Neural cell (in vitro differentiated cells): ENCODE measurements at regions not wholly inside any gene's neighbourhood (a gene's known extent, or its start where the extent isn't known, plus 50 kb on each side); places are given as distances from the start of the nearest gene placed in this dataset.

Experiments
- H2AFZ ChIP-seq: fragments of 200-600, 300-800 bp; sonication (generic), shearing (Covaris generic); 2 replicates; pipeline ENCODE4 v1.6.0; 2014; ENCODE audit warnings: low read depth, mild to moderate bottlenecking, antibody characterized with exemption, low read length, moderate library complexity
- H3F3A ChIP-seq: fragments of 200-600 bp; shearing (Covaris generic); 2 replicates; pipeline ENCODE4 v1.6.1; 2016; ENCODE audit warnings: mild to moderate bottlenecking, moderate library complexity, mixed read lengths, antibody characterized with exemption, low read length; ENCODE audit not compliant: insufficient read depth, poor library complexity, severe bottlenecking
- H3K27ac ChIP-seq: fragments of 200-600, 300-800 bp; sonication (generic), shearing (Covaris generic); 2 replicates; pipeline ENCODE4 v1.5.1; 2014; ENCODE audit warnings: mild to moderate bottlenecking, low read length, moderate library complexity
- H3K27me3 ChIP-seq: fragments of 300-800, 200-600 bp; sonication (generic), shearing (Covaris generic); 2 replicates; pipeline ENCODE4 v1.6.0; 2014; ENCODE audit warnings: mild to moderate bottlenecking, low read depth, low read length, moderate library complexity; ENCODE audit not compliant: insufficient read depth
- H3K36me3 ChIP-seq: fragments of 300-800, 200-600 bp; sonication (generic), shearing (Covaris generic); 2 replicates; pipeline ENCODE4 v1.5.1; 2014; ENCODE audit warnings: mild to moderate bottlenecking, antibody characterized with exemption, low read length, moderate library complexity; ENCODE audit not compliant: insufficient read depth
- H3K4me2 ChIP-seq: fragments of 300-800, 200-600 bp; sonication (generic), shearing (Covaris generic); 2 replicates; pipeline ENCODE4 v1.6.0; 2014; ENCODE audit warnings: mild to moderate bottlenecking, low read length
- H3K4me3 ChIP-seq: fragments of 300-800, 200-600 bp; sonication (generic), shearing (Covaris generic); 2 replicates; pipeline ENCODE4 v1.5.1; 2014; ENCODE audit warnings: mild to moderate bottlenecking, low read length, moderate library complexity
- H3K79me2 ChIP-seq: fragments of 200-600 bp; shearing (Covaris generic); replicated peaks from 2 replicates; pipeline ENCODE4 v1.6.0; 2014; ENCODE audit warnings: mild to moderate bottlenecking, low read length, moderate library complexity; ENCODE audit not compliant: insufficient read depth
- H3K9ac ChIP-seq: fragments of 300-800, 200-600 bp; sonication (generic), shearing (Covaris generic); 2 replicates; pipeline ENCODE4 v1.6.1; 2016; ENCODE audit warnings: mild to moderate bottlenecking, low read length, mixed read lengths
- H3K9me2 ChIP-seq: fragments of 200-600 bp; shearing (Covaris generic); 2 replicates; pipeline ENCODE4 v1.6.1; 2016; ENCODE audit warnings: mild to moderate bottlenecking, low read length, mixed read lengths; ENCODE audit not compliant: insufficient read depth
- H3K9me3 ChIP-seq: fragments of 200-600, 300-800 bp; sonication (generic), shearing (Covaris generic); 2 replicates; pipeline ENCODE4 v1.6.1; 2016; ENCODE audit warnings: mild to moderate bottlenecking, mixed run types, low read length, moderate library complexity, mixed read lengths
- H4K20me1 ChIP-seq: fragments of 200-600 bp; shearing (Covaris generic); 2 replicates; pipeline ENCODE4 v1.6.1; 2016; ENCODE audit warnings: mild to moderate bottlenecking, mixed run types; ENCODE audit not compliant: insufficient read depth
- CTCF ChIP-seq: fragments of 450-650 bp; IDR thresholded peaks from 2 replicates; pipeline ENCODE4 v1.5.1; 2014; ENCODE audit warnings: antibody characterized with exemption, mild to moderate bottlenecking, moderate library complexity; ENCODE audit not compliant: poor library complexity, severe bottlenecking
- EP300 ChIP-seq: fragments of 450-650 bp; conservative IDR thresholded peaks from 2 replicates; pipeline ENCODE4 v1.6.1; 2014; ENCODE audit warnings: antibody characterized with exemption, mild to moderate bottlenecking, moderate library complexity; ENCODE audit not compliant: poor library complexity, severe bottlenecking
- EZH2 ChIP-seq: fragments of 200-600, 300-800 bp; shearing (Covaris generic), sonication (generic); IDR thresholded peaks from 2 replicates; pipeline ENCODE4 v1.6.1; 2014; ENCODE audit warnings: antibody characterized with exemption, low read length, borderline replicate concordance, mild to moderate bottlenecking; ENCODE audit not compliant: insufficient read depth, poor library complexity, severe bottlenecking
- MXI1 ChIP-seq: fragments of 450-650 bp; conservative IDR thresholded peaks from 2 replicates; pipeline ENCODE4 v1.6.1; 2014; ENCODE audit warnings: antibody characterized with exemption, mild to moderate bottlenecking; ENCODE audit not compliant: poor library complexity, severe bottlenecking
- POLR2AphosphoS5 ChIP-seq: IDR thresholded peaks from 2 replicates; pipeline ENCODE4 v1.6.1; 2012
- RAD21 ChIP-seq: fragments of 450-650 bp; conservative IDR thresholded peaks from 2 replicates; pipeline ENCODE4 v1.6.1; 2014; ENCODE audit warnings: antibody characterized with exemption, mild to moderate bottlenecking, moderate library complexity
- REST ChIP-seq: IDR thresholded peaks from 2 replicates; pipeline ENCODE4 v1.6.1; 2012; ENCODE audit warnings: borderline replicate concordance
- SMC3 ChIP-seq: fragments of 450-650 bp; conservative IDR thresholded peaks from 2 replicates; pipeline ENCODE4 v1.6.1; 2014; ENCODE audit warnings: antibody characterized with exemption, mild to moderate bottlenecking, moderate library complexity; ENCODE audit not compliant: poor library complexity
- TAF1 ChIP-seq: IDR thresholded peaks from 2 replicates; pipeline ENCODE4 v1.6.1; 2012; ENCODE audit warnings: low read depth

GRCh38 chr20:58018590-58018989, 209.9 kb downstream of the ANKRD60 start:
- H3K27ac ChIP-seq: no peak overlapping the region
- no peaks in the 10 kb centered on the region for H3K9me3 ChIP-seq
- no peaks in the 10 kb centered on the region for H3K9me2 ChIP-seq
- no peaks in the 10 kb centered on the region for H3F3A ChIP-seq
- H3K79me2 ChIP-seq: no peaks in the 10 kb centered on the region
- no peak overlapping the region for H3K9ac ChIP-seq
- no peak overlapping the region for H2AFZ ChIP-seq
- no peaks in the 10 kb centered on the region for H3K27me3 ChIP-seq
- no peak overlapping the region for H3K4me3 ChIP-seq
- H3K4me2 ChIP-seq: no peak overlapping the region
- TF ChIP-seq REST (no peak), CTCF (no peak), SMC3 (no peak), TAF1 (no peak), POLR2AphosphoS5 (no peak), EP300 (no peak), EZH2 (no peak), RAD21 (no peak), MXI1 (no peak)
- H4K20me1 ChIP-seq: no peaks in the 10 kb centered on the region
- no peaks in the 10 kb centered on the region for H3K36me3 ChIP-seq

- Histone ChIP-seq H3K9me2 (no peaks in the 10 kb centered on the region), H3F3A (no peaks in the 10 kb centered on the region), H3K4me3 (no peak overlapping the region), H3K9ac (no peak overlapping the region), H4K20me1 (no peaks in the 10 kb centered on the region), H3K4me2 (no peak overlapping the region), H3K36me3 (no peaks in the 10 kb centered on the region), H3K27ac (no peak overlapping the region), H2AFZ (no peak overlapping the region), H3K27me3 (no peaks in the 10 kb centered on the region), H3K9me3 (no peaks in the 10 kb centered on the region), H3K79me2 (no peaks in the 10 kb centered on the region)
- no peak for TF ChIP-seq TAF1
- TF ChIP-seq RAD21: no peak
- no peak for TF ChIP-seq MXI1
- no peak for TF ChIP-seq REST
- no peak for TF ChIP-seq CTCF
Measured at GRCh38 chr20:58017970-58018530, 210.4 kb downstream of the ANKRD60 start.
